Cardiac muscle cell (in vitro differentiated cells and primary cell): ENCODE measurements at regions not wholly inside any gene's neighbourhood (a gene's known extent, or its start where the extent isn't known, plus 50 kb on each side); places are given as distances from the start of the nearest gene placed in this dataset.

Experiments
- DNase-seq, 2 donors: peaks; one replicate each; pipeline versions ENCODE4 v3.0.0 to v3.0.0-alpha.2; 2010 to 2017; ENCODE audit warnings: low read depth in 1 of 2, low spot score in 1 of 2
- H3K27ac ChIP-seq: fragments of 200-600 bp; sonication (generic); 2 replicates; pipeline ENCODE4 v1.5.1; 2016
- H3K27me3 ChIP-seq: fragments of 200-600 bp; sonication (generic); 2 replicates; pipeline ENCODE4 v1.6.0; 2016; ENCODE audit warnings: control low read depth
- H3K36me3 ChIP-seq: fragments of 200-600 bp; sonication (generic); 2 replicates; pipeline ENCODE4 v1.5.1; 2016; ENCODE audit warnings: control low read depth
- H3K4me1 ChIP-seq: fragments of 200-600 bp; sonication (generic); 2 replicates; pipeline ENCODE4 v1.8.1; 2017; ENCODE audit warnings: low read depth, mild to moderate bottlenecking, mixed run types
- H3K4me3 ChIP-seq: fragments of 200-600 bp; sonication (generic); 2 replicates; pipeline ENCODE4 v1.5.1; 2016; ENCODE audit warnings: mild to moderate bottlenecking
- H3K9me3 ChIP-seq: fragments of 200-600 bp; sonication (generic); 2 replicates; pipeline ENCODE4 v1.5.1; 2017; ENCODE audit warnings: low read depth, mild to moderate bottlenecking, control low read depth
- TF ChIP-seq, protein P1 (sequence below): IDR thresholded peaks from 2 replicates; pipeline ENCODE4 v1.5.1; 2012; ENCODE audit warnings: low read depth, mild to moderate bottlenecking, low read length

DNA sequence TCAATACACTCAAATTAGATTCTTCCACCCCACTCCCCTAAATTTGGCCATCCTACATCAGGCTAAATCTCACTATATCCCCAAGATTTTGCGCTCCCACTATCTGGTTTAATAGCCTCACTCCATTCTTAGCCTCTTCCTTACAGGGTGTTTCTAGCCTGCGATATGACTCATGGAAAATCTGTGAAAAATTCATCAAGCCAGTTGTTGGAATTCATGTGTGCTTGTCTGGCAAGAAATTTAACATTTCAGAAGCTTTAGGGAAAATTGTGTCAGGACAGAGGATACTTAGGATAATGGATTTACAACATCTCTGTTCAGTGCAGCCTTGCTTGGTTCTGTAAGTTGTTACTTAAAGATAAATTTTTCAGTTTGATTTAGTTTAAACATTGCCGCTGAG, 1249.9 kb upstream of the AUTS2 start:
- no peak for DNase-seq
- no peaks in the 10 kb centered on the region for H3K4me1 ChIP-seq
- no peaks in the 10 kb centered on the region for H3K9me3 ChIP-seq
- TF ChIP-seq, protein P1, sequence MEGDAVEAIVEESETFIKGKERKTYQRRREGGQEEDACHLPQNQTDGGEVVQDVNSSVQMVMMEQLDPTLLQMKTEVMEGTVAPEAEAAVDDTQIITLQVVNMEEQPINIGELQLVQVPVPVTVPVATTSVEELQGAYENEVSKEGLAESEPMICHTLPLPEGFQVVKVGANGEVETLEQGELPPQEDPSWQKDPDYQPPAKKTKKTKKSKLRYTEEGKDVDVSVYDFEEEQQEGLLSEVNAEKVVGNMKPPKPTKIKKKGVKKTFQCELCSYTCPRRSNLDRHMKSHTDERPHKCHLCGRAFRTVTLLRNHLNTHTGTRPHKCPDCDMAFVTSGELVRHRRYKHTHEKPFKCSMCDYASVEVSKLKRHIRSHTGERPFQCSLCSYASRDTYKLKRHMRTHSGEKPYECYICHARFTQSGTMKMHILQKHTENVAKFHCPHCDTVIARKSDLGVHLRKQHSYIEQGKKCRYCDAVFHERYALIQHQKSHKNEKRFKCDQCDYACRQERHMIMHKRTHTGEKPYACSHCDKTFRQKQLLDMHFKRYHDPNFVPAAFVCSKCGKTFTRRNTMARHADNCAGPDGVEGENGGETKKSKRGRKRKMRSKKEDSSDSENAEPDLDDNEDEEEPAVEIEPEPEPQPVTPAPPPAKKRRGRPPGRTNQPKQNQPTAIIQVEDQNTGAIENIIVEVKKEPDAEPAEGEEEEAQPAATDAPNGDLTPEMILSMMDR: no peak
- no peaks in the 10 kb centered on the region for H3K27me3 ChIP-seq
- no peak overlapping the region for H3K27ac ChIP-seq
- H3K36me3 ChIP-seq: no peaks in the 10 kb centered on the region
- H3K4me3 ChIP-seq: no peak overlapping the region

DNA sequence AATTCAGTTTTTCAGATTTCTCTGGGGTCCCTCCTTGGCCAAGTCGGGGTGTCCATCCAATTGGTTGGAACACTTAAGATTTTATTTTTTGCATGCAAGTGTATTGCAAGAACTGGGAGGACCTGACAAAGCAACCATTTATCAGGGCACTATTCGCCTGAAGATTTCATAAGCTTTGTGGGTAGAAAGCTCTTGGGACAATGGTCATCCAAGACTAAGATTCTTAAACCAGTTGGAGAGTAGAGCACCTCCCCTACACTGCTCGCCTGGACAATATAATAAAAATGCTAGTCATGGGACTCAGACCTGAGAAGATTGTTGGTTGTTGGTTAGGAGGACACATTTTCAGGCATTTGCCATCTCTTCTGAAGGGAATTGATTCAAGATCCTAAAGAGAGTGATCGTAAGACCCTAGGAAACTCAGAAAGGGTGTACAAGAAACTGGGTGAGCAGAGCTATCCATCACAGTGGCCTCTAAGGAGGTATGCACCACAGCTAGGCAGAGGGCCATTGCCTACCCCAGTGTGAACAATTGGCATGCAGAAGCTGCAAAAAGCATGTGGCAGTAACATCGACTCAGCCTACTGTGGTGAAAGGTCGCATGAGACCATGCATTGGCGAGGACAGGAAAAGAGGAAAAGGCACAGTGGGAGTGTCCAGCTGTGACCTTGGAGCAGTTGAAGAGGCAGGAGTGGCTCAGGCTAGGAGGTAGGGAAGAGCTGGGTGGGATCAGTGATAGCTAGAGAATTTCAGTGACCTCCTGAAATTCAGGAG, 1235.3 kb upstream of the AUTS2 start:
- no peak for DNase-seq
- H3K27me3 ChIP-seq: no peaks in the 10 kb centered on the region
- H3K27ac ChIP-seq: no peak overlapping the region
- H3K36me3 ChIP-seq: no peaks in the 10 kb centered on the region
- no peak overlapping the region for H3K4me3 ChIP-seq
- TF ChIP-seq, protein P1: no peak
- no peaks in the 10 kb centered on the region for H3K4me1 ChIP-seq
- no peaks in the 10 kb centered on the region for H3K9me3 ChIP-seq

DNA sequence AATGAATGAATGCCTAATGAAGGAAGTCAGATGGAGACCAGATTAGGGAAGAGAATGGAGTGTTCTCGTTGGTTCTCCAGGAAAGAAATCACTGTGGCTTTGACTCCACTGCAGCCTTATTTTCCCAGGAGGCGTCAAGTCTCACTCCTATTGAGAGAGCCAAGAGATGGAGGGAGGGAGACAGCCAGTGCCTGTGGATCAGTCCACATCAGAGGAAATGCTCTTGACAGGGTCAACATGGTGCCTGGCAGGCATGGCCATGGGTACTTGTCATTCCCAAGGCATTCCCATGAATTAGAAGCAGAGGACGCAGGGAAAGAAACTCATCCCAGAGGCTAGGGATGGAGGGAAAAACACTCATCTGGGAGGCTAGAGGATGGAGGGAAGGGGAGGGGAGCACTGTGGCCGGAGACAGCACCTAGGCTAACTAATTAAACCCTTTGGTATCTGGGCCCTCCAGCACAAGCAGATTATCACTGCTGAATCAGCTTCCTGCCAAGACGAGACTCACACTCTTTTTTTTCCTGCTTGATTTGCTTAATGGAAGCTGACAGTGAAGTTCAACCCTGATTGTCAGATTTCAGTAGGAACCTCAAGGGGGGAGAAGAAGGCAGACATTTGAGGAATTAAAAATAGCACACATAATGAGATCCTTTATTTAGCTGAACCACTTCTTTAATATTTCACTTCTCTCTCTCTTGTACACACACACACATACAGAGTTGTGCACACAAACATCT, 1233.2 kb upstream of the AUTS2 start:
- H3K4me1 ChIP-seq: no peaks in the 10 kb centered on the region
- H3K27ac ChIP-seq: no peak overlapping the region
- H3K27me3 ChIP-seq: no peaks in the 10 kb centered on the region
- no peaks in the 10 kb centered on the region for H3K36me3 ChIP-seq
- DNase-seq: no peak
- no peak overlapping the region for H3K4me3 ChIP-seq
- TF ChIP-seq, protein P1: no peak
- no peaks in the 10 kb centered on the region for H3K9me3 ChIP-seq

DNA sequence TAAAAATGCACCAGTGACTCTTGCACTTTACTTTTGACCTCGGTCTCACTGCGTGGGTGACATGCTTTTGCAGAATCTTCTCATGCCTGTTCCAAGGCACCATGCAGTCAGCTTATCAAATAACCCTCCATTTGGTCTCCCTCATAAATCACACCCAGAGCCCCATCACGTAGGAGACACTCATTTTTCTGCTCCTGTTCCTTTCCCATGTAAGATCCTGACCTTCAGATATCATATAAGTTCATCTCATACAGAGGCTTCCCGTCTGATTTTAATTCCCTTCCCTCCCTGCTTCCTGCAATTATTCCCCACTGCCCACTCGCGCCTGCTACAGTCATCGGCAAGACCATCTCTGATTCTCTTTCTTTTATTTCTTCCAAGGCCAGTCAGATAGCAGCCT, 1226.3 kb upstream of the AUTS2 start:
- DNase-seq: no peak
- Histone ChIP-seq H3K27me3 (no peaks in the 10 kb centered on the region), H3K4me1 (no peaks in the 10 kb centered on the region)

DNA sequence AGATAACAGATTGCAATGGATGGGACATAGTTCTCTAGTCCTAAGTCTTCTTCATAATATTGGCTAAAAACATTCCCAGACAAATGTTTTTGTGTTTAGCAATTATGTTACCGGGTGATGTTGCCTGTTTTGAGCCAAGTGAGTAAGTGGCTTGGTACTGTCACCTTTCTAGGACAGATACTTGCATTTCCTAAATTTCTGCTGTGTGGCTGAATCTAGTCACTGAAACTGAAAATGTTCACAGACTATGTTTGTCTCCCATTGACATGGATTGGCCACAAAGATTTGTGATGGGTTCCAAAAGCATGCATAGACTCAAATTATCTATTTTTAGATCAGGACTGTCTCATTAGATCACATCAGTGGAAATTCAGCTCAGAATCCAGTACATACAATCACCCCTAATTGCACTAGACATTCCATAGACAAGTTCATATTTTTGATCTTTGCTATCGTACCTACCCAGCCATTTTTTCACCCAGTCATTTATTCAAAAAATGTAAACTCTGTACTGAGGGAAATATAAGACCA, 1222.1 kb upstream of the AUTS2 start:
- Histone ChIP-seq H3K36me3 (no peaks in the 10 kb centered on the region), H3K4me3 (no peak overlapping the region), H3K4me1 (no peaks in the 10 kb centered on the region), H3K9me3 (no peaks in the 10 kb centered on the region), H3K27me3 (no peaks in the 10 kb centered on the region), H3K27ac (no peak overlapping the region)
- TF ChIP-seq, protein P1: no peak
- DNase-seq: no peak

More for the DNA sequence above, 1226.3 kb upstream of the AUTS2 start:
- H3K27ac ChIP-seq: no peak overlapping the region
- H3K9me3 ChIP-seq: no peaks in the 10 kb centered on the region
- H3K36me3 ChIP-seq: no peaks in the 10 kb centered on the region
- TF ChIP-seq, protein P1: no peak
- no peak overlapping the region for H3K4me3 ChIP-seq
